EL (cell line): ENCODE measurements at regions not wholly inside any gene's neighbourhood (a gene's known extent, or its start where the extent isn't known, plus 50 kb on each side); places are given as distances from the start of the nearest gene placed in this dataset.

ENCODE experiments used
- DNase-seq: peaks from one replicate; pipeline ENCODE4 v3.0.0-alpha.2; 2016

- no peak for DNase-seq
Observed at GRCh38 chr9:82558855-82559630, 503.9 kb downstream of the RASEF start.

- DNase-seq, result no peak
Observed at GRCh38 chr9:82560036-82560435, 502.9 kb downstream of the RASEF start.

- DNase-seq, result no peak
Observed at GRCh38 chr9:82560457-82560904, 502.5 kb downstream of the RASEF start.

GRCh38 chr9:82563094-82563493 lies 499.8 kb downstream of the RASEF start:
- DNase-seq, result no peak

GRCh38 chr9:82563841-82564240 lies 499.1 kb downstream of the RASEF start:
- no peak for DNase-seq

GRCh38 chr9:82565188-82565969 lies 497.6 kb downstream of the RASEF start:
- DNase-seq, result no peak

- no peak for DNase-seq
Observed at GRCh38 chr9:82567953-82568352, 495.0 kb downstream of the RASEF start.

GRCh38 chr9:82570226-82570625 lies 492.7 kb downstream of the RASEF start:
- no peak for DNase-seq

- DNase-seq, result no peak
Observed at GRCh38 chr9:82571540-82571939, 491.4 kb downstream of the RASEF start.

GRCh38 chr9:82572146-82572545 lies 490.8 kb downstream of the RASEF start:
- DNase-seq, result no peak

GRCh38 chr9:82574911-82575310 lies 488.0 kb downstream of the RASEF start:
- DNase-seq, result no peak

GRCh38 chr9:82580921-82581320 lies 482.0 kb downstream of the RASEF start:
- DNase-seq, result no peak

GRCh38 chr9:82581516-82581915 lies 481.4 kb downstream of the RASEF start:
- DNase-seq, result no peak

GRCh38 chr9:82581935-82582334 lies 481.0 kb downstream of the RASEF start:
- DNase-seq, result no peak

- no peak for DNase-seq
Observed at GRCh38 chr9:82582693-82583092, 480.2 kb downstream of the RASEF start.

GRCh38 chr9:82583524-82583923 lies 479.4 kb downstream of the RASEF start:
- DNase-seq, result no peak

- DNase-seq, result no peak
Observed at GRCh38 chr9:82584349-82584863, 478.5 kb downstream of the RASEF start.

- DNase-seq, result no peak
Observed at GRCh38 chr9:82586918-82587356, 476.0 kb downstream of the RASEF start.

GRCh38 chr9:82588301-82589180 lies 474.4 kb downstream of the RASEF start:
- DNase-seq, result no peak

GRCh38 chr9:82590845-82591244 lies 472.1 kb downstream of the RASEF start:
- no peak for DNase-seq

GRCh38 chr9:82593501-82593900 lies 469.4 kb downstream of the RASEF start:
- DNase-seq, result no peak

GRCh38 chr9:82597241-82598203 lies 465.4 kb downstream of the RASEF start:
- no peak for DNase-seq
